Breast epithelium (tissue), 4 donors: ENCODE measurements at regions not wholly inside any gene's neighbourhood (a gene's known extent, or its start where the extent isn't known, plus 50 kb on each side); places are given as distances from the start of the nearest gene placed in this dataset.

Experiments
- DNase-seq, 2 donors: peaks; one replicate each; pipeline ENCODE4 v3.0.0-alpha.2; 2019; ENCODE audit warnings: low spot score in 2 of 2
- H3K27ac ChIP-seq, 2 donors: fragments of 200-600 bp; sonication (generic) in 1 of 2; one replicate each; pipeline ENCODE4 v1.5.1; 2016 to 2019; ENCODE audit warnings: mild to moderate bottlenecking in 1 of 2
- H3K27me3 ChIP-seq, 2 donors: fragments of 200-600 bp; sonication (generic) in 1 of 2; one replicate each; pipeline versions ENCODE4 v1.5.1 to v1.6.0; 2017 to 2019; ENCODE audit warnings: control low read depth in 1 of 2, mild to moderate bottlenecking in 1 of 2
- H3K36me3 ChIP-seq: fragments of 200-600 bp; one replicate; pipeline ENCODE4 v1.5.1; 2019
- H3K4me1 ChIP-seq, 2 donors: fragments of 200-600 bp; sonication (generic); one replicate each; pipeline ENCODE4 v1.5.1; 2016 to 2019; ENCODE audit warnings: control low read depth in 1 of 2
- H3K4me3 ChIP-seq, 3 donors: fragments of 200-600 bp; sonication (generic); 1 replicate in 2 of 3; 2 replicates in 1 of 3; pipeline ENCODE4 v1.5.1; 2016 to 2019; ENCODE audit warnings: mild to moderate bottlenecking in 3 of 3, moderate library complexity in 2 of 3
- H3K9me3 ChIP-seq, 2 donors: fragments of 200-600 bp; sonication (generic) in 1 of 2; one replicate each; pipeline ENCODE4 v1.5.1; 2016 to 2019; ENCODE audit warnings: control low read depth in 1 of 2
- CTCF ChIP-seq, 3 donors: fragments of 450-650 bp; IDR thresholded peaks; one replicate each; pipeline ENCODE4 v1.5.1; 2016 to 2017; ENCODE audit warnings: antibody characterized with exemption in 3 of 3, mild to moderate bottlenecking in 3 of 3, moderate library complexity in 3 of 3
- POLR2A ChIP-seq: fragments of 450-650 bp; IDR thresholded peaks from one replicate; pipeline ENCODE4 v1.6.1; 2016; ENCODE audit warnings: antibody characterized with exemption, mild to moderate bottlenecking, moderate library complexity
- POLR2AphosphoS5 ChIP-seq, 3 donors: sonication (generic); formaldehyde crosslinking; IDR thresholded peaks; one replicate each; pipeline ENCODE4 v1.6.1; 2017; ENCODE audit warnings: antibody characterized with exemption in 3 of 3
- intact Hi-C: fragments of 100-400 bp; cut with DNase I; formaldehyde crosslinking; loops from one replicate; pipeline ENCODE4 v1.15.1; 2023; ENCODE audit warnings: low total_unique reads

- Histone ChIP-seq H3K4me1 (no peaks in the 10 kb centered on the region), H3K27me3 (no peaks in the 10 kb centered on the region), H3K27ac (no peak overlapping the region), H3K4me3 (no peak overlapping the region), H3K36me3 (no peaks in the 10 kb centered on the region), H3K9me3 (no peaks in the 10 kb centered on the region)
- no peak for TF ChIP-seq CTCF (IDR thresholded peaks at IDR 0.05)
- no peak for TF ChIP-seq POLR2A
- no peak for TF ChIP-seq POLR2AphosphoS5 (IDR thresholded peaks at IDR 0.05)
- no peak for DNase-seq
- intact Hi-C loops: no loop called here
These were observed 502.6 kb downstream of the FUT8 start for GRCh38 chr14:65915125-65915524.

GRCh38 chr14:65916055-65916454 is 503.5 kb downstream of the FUT8 start:
- H3K9me3 ChIP-seq: no peaks in the 10 kb centered on the region
- TF ChIP-seq POLR2AphosphoS5 (IDR thresholded peaks at IDR 0.05) (no peak), CTCF (IDR thresholded peaks at IDR 0.05) (no peak)
- no peak for DNase-seq
- H3K27ac ChIP-seq: no peak overlapping the region
- no peaks in the 10 kb centered on the region for H3K4me1 ChIP-seq
- no peaks in the 10 kb centered on the region for H3K36me3 ChIP-seq
- H3K4me3 ChIP-seq: no peak overlapping the region
- intact Hi-C loops: no loop called here
- H3K27me3 ChIP-seq: no peaks in the 10 kb centered on the region

GRCh38 chr14:65920996-65921395 is 508.5 kb downstream of the FUT8 start:
- DNase-seq: no peak
- H3K27me3 ChIP-seq: no peaks in the 10 kb centered on the region
- intact Hi-C loops: loop anchor here (2.0 kb wide), 1 partner anchor 46 kb away; no protein-coding TSS in a partner anchor
- TF ChIP-seq CTCF (IDR thresholded peaks at IDR 0.05): no peak
- no peaks in the 10 kb centered on the region for H3K4me1 ChIP-seq
- no peaks in the 10 kb centered on the region for H3K36me3 ChIP-seq
- H3K27ac ChIP-seq: no peak overlapping the region
- no peak overlapping the region for H3K4me3 ChIP-seq
- no peaks in the 10 kb centered on the region for H3K9me3 ChIP-seq

DNA sequence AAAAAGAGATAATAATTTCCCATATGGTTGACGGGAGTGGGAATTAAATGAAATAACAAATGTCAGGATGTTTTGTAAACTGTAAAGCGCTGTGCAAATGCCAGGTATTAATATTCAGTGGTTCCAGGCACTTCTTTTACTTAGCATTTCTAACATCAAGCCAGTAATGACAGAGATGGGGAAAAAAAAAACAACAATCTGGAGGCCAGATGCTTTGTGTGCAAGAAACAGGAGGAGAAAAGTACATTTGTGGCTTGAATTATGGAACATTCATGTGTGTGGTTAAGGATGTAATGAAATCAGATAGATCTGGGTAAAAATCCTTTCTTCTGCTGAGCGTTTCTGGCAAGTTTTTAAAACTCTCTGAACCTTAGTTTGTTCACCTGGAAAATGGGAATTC is 509.6 kb downstream of the FUT8 start:
- Histone ChIP-seq H3K27me3 (no peaks in the 10 kb centered on the region), H3K4me3 (no peak overlapping the region), H3K36me3 (no peaks in the 10 kb centered on the region), H3K4me1 (no peaks in the 10 kb centered on the region), H3K27ac (no peak overlapping the region), H3K9me3 (no peaks in the 10 kb centered on the region)
- no peak for TF ChIP-seq POLR2AphosphoS5 (IDR thresholded peaks at IDR 0.05)
- no peak for TF ChIP-seq POLR2A
- TF ChIP-seq CTCF (IDR thresholded peaks at IDR 0.05): no peak
- intact Hi-C loops: no loop called here
- no peak for DNase-seq

GRCh38 chr14:65926504-65926903 is 514.0 kb downstream of the FUT8 start:
- Histone ChIP-seq H3K9me3 (no peaks in the 10 kb centered on the region), H3K4me1 (no peaks in the 10 kb centered on the region), H3K27me3 (no peaks in the 10 kb centered on the region), H3K36me3 (no peaks in the 10 kb centered on the region), H3K27ac (no peak overlapping the region), H3K4me3 (no peak overlapping the region)
- intact Hi-C loops: no loop called here
- TF ChIP-seq POLR2A: no peak
- no peak for TF ChIP-seq CTCF (IDR thresholded peaks at IDR 0.05)
- no peak for TF ChIP-seq POLR2AphosphoS5 (IDR thresholded peaks at IDR 0.05)
- no peak for DNase-seq
